HG02840 (cell line): ENCODE measurements at regions not wholly inside any gene's neighbourhood (a gene's known extent, or its start where the extent isn't known, plus 50 kb on each side); places are given as distances from the start of the nearest gene placed in this dataset.
"Not testable (repeated sequence)": the region's sequence is repeated elsewhere in the genome, so short reads cannot be mapped to it uniquely, and the experiment has no call there.

Source experiments
- ATAC-seq: cut with Tn5 transposase; IDR thresholded peaks from one replicate; pipeline ENCODE4 v1.9.1; 2021; ENCODE audit warnings: mild to moderate bottlenecking, moderate library complexity, moderate number of reproducible peaks; ENCODE audit not compliant: unreplicated experiment, low FRiP score

DNA sequence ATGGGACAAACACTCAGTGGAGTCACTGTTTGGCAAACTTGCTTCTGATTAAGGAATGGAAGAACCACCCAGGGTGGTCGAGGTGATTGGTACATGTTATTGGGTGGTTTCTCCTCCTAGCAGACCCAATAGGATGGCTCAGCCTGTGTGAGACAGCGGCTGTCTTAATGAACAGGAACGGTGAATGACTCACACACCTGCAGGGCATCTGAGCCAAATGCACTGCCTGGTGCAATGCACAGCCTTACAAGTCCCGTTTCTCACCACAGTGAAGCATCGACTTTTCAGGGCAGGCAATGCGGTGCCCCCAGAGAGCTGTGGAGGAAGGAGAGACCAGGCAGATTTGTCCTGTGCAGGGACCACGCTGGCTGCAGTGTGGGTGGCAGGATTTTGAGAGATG lies 238.5 kb downstream of the FGF9 start:
- ATAC-seq, result no peak

DNA sequence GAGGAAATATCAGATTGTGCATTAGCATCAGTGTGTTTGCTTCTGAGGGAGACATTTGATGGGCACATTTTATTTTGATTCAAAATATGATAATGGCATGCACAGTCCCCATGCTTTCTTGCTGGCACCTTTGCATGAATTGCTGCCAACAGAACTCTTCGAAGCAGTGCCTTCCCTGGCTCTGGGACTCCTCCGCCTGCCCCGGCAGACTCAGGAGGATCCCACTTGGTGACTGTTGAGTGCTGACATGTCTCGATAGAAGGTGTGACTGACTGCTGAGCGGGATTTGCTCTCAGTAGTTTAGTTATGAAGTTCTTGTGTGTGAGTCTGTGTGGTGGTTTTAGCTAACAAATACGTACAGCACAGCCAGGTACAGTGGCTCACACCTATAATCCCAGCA lies 239.7 kb downstream of the FGF9 start:
- ATAC-seq, result no peak

DNA sequence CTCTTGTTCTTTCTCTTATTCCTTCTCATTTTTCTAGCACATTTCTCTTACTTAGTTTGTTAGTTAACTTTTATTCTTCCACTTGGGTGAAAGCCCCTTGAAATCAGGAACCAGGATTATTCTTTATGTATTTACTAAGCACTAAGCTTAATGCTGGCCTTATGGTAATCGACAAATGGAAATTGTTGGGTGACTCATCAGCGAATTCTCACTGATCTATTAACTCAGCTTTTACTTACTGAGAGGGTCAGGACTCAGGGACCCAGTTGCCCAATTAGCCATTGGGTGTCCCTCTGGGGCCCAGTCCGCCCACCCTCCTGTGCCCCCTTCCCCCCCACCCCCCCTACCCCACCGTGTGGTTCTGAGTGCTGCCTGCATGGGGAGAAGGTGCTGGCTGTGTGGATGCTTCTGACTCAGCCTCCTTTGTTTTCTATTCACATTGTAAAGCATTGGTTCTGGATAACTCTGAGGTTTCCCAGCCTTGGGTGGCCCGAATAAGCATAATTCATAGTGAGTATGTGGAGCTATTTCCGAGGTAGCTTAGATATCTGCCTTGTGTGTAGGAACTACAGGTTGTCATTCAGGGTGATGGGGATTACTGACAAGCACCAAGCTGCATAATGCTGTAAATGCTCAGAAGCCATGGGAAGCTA lies 240.9 kb downstream of the FGF9 start:
- ATAC-seq, result no peak

- no peak for ATAC-seq
Measured at GRCh38 chr13:21913010-21913409, 242.1 kb downstream of the FGF9 start.

- ATAC-seq, result no peak
Measured at GRCh38 chr13:21917086-21918015, 246.5 kb downstream of the FGF9 start.

DNA sequence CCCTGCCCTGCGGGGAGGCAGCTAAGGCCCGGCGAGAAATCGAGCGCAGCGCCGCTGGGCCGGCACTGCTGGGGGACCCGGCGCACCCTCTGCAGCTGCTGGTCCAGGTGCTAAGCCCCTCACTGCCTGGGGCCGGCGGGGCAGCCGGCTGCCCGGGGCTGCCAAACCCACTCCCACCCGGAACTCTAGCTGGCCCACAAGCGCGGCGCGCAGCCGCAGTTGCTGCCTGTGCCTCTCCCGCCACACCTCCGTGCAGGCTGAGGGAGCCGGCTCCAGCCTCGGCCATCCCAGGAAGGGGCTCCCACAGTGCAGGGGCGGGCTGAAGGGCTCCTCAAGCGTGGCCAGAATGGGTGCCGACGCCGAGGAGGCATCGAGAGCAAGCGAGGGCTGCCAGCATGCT lies 249.9 kb downstream of the FGF9 start:
- ATAC-seq, result not testable (repeated sequence)

DNA sequence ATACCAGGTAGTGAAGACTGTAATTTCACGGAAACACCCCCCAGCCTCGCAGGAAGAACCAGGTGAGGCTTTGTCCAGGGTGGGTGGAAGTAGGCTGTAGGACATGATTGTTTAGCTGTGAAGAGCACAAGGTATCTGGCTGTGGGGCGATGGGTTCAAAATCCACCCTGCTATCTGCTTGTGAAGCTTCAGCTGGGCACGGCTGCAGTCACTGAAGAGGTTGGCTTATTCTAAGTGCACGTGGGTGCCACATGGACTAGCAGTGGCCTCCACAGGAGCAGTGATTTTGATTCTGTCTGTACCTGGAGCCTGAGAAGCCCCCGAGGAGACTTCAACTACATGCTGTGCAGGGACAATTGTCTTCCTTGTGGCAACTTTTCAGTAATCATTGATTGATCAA lies 254.1 kb downstream of the FGF9 start:
- ATAC-seq, result no peak

DNA sequence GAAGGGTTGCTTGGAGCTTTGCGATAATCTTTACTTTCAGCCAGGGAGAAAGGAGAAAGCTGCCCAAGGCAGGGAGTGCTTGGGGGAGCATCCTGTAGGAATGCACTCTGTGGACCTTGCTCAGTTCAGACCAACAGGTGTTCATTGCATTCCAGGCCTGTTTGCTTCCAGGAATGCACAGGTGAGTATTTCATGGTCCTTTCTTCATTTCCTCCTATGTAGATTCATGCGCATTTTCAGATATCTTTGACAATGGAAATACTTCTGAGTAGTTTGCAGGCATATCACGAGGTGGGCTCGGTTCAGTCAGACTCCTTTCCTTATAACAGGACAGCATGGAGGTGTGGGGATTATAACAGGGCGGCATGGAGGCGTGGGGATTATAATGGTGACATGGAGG lies 254.8 kb downstream of the FGF9 start:
- no peak for ATAC-seq

- no peak for ATAC-seq
Measured at GRCh38 chr13:21929400-21929799, 258.5 kb downstream of the FGF9 start.

DNA sequence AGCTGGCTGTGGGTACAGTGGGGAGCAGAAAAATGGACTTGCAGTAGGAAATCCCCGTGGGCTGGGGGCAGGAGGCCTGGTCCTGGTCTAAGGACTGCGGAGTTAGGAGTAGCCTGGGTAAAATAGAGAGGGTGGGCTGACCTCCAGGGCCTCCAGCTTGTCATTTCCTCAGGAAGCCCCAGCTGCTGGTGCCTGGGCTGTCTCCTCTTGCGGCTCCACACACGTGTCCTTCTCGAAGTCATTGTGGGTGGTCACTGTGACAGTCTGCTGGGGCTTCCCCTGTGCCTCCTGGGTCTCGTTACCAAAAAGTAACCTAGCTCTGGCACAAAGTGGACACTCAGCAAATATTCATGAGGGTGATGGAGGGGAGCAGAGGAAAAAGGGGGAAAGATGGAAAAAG lies 259.7 kb downstream of the FGF9 start:
- no peak for ATAC-seq

DNA sequence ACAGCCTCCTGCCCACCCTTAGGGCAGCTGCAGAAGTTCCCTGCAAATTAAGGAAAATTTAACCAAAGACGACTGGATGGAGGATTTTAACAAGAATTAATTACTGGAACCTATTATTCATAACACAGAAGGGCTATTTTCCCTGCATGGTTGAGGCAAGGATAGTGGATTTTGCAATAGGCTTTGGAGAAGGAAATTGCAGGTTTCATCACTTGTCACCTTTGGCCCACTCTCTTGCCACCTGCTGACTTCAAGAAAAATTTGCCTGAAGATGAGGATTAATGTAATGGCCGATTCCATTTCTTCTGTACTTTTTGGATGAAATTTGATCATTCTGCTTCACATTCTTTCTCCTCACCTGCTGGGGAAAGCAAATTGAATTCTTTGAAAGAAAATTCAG lies 261.7 kb downstream of the FGF9 start:
- ATAC-seq, result no peak

- ATAC-seq, result no peak
Measured at GRCh38 chr13:21932996-21933395, 262.1 kb downstream of the FGF9 start.

DNA sequence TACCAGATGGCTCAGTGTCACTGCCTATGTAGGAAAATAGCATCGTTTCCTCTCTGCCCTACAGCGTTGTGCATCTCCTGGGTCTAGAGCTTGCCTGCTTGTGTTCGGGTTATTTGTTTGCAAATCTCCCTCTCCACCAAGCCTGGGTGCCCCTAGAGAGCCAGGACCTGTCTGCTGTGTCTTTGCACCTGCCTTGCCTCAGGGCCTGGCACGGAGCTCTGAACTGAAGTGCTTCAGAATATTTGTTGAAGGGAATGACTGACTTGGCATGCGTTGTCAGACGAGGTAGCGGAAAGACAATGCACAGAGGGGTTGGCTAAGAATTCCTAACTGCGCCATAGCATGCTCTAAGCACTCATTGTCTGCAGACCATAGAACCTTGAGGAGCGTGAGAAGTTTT lies 263.4 kb downstream of the FGF9 start:
- no peak for ATAC-seq

DNA sequence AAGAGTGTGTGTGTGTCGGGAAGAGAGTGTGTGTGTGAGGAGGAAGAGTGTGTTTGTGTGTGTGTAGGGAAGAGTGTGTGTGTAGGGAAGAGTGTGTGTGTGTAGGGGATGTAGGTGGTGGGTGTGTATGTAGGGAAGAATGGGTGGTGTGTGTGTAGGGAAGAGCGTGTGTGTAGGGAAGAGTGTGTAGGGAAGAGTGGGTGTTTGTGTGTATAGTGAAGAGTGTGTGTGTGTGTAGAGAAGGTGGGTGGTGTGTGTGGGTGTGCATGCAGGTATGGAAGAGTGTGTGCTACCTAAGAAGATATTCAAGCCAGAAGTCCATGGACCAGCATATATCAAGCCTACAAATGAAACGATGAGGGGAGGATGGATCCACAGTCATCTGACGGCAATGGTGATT lies 265.8 kb downstream of the FGF9 start:
- no peak for ATAC-seq

GRCh38 chr13:21938168-21938567 lies 267.3 kb downstream of the FGF9 start:
- no peak for ATAC-seq

GRCh38 chr13:21938636-21939035 lies 267.8 kb downstream of the FGF9 start:
- ATAC-seq, result no peak

DNA sequence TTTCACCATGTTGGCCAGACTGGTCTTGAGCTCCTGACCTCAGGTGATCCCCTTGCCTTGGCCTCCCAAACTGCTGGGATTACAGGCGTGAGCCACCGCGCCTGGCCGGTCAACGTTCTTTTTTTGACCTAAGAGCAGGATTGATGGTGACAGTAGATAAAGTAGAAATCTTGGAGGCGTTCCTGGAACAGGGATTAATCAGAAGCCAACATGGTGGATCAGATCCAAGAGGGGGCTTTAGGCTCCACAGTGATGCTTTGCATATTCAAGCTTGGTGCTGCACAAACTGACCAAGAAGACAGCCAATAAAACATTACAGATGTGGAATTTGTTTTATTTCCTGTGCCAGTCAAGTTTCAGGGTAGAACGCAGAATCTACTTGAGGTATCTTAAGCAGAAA lies 271.2 kb downstream of the FGF9 start:
- no peak for ATAC-seq

GRCh38 chr13:21944610-21945009 lies 273.7 kb downstream of the FGF9 start:
- ATAC-seq, result no peak

- ATAC-seq, result no peak
Measured at GRCh38 chr13:21945195-21945594, 274.3 kb downstream of the FGF9 start.

- ATAC-seq, result no peak
Measured at GRCh38 chr13:21946964-21947363, 276.1 kb downstream of the FGF9 start.

- no peak for ATAC-seq
Measured at GRCh38 chr13:21948769-21949474, 278.0 kb downstream of the FGF9 start.
